Breast epithelium (tissue), 4 donors: ENCODE measurements at regions not wholly inside any gene's neighbourhood (a gene's known extent, or its start where the extent isn't known, plus 50 kb on each side); places are given as distances from the start of the nearest gene placed in this dataset.

Source experiments
- DNase-seq, 2 donors: peaks; one replicate each; pipeline ENCODE4 v3.0.0-alpha.2; 2019; ENCODE audit warnings: low spot score in 2 of 2
- H3K27ac ChIP-seq, 2 donors: fragments of 200-600 bp; sonication (generic) in 1 of 2; one replicate each; pipeline ENCODE4 v1.5.1; 2016 to 2019; ENCODE audit warnings: mild to moderate bottlenecking in 1 of 2
- H3K27me3 ChIP-seq, 2 donors: fragments of 200-600 bp; sonication (generic) in 1 of 2; one replicate each; pipeline versions ENCODE4 v1.5.1 to v1.6.0; 2017 to 2019; ENCODE audit warnings: control low read depth in 1 of 2, mild to moderate bottlenecking in 1 of 2
- H3K36me3 ChIP-seq: fragments of 200-600 bp; one replicate; pipeline ENCODE4 v1.5.1; 2019
- H3K4me1 ChIP-seq, 2 donors: fragments of 200-600 bp; sonication (generic); one replicate each; pipeline ENCODE4 v1.5.1; 2016 to 2019; ENCODE audit warnings: control low read depth in 1 of 2
- H3K4me3 ChIP-seq, 3 donors: fragments of 200-600 bp; sonication (generic); 1 replicate in 2 of 3; 2 replicates in 1 of 3; pipeline ENCODE4 v1.5.1; 2016 to 2019; ENCODE audit warnings: mild to moderate bottlenecking in 3 of 3, moderate library complexity in 2 of 3
- H3K9me3 ChIP-seq, 2 donors: fragments of 200-600 bp; sonication (generic) in 1 of 2; one replicate each; pipeline ENCODE4 v1.5.1; 2016 to 2019; ENCODE audit warnings: control low read depth in 1 of 2
- POLR2A ChIP-seq: fragments of 450-650 bp; IDR thresholded peaks from one replicate; pipeline ENCODE4 v1.6.1; 2016; ENCODE audit warnings: antibody characterized with exemption, mild to moderate bottlenecking, moderate library complexity
- POLR2AphosphoS5 ChIP-seq, 3 donors: sonication (generic); formaldehyde crosslinking; IDR thresholded peaks; one replicate each; pipeline ENCODE4 v1.6.1; 2017; ENCODE audit warnings: antibody characterized with exemption in 3 of 3
- intact Hi-C: fragments of 100-400 bp; cut with DNase I; formaldehyde crosslinking; loops from one replicate; pipeline ENCODE4 v1.15.1; 2023; ENCODE audit warnings: low total_unique reads
- TF ChIP-seq, protein P1 (sequence below), 3 donors: fragments of 450-650 bp; IDR thresholded peaks; one replicate each; pipeline ENCODE4 v1.5.1; 2016 to 2017; ENCODE audit warnings: antibody characterized with exemption in 3 of 3, mild to moderate bottlenecking in 3 of 3, moderate library complexity in 3 of 3

DNA sequence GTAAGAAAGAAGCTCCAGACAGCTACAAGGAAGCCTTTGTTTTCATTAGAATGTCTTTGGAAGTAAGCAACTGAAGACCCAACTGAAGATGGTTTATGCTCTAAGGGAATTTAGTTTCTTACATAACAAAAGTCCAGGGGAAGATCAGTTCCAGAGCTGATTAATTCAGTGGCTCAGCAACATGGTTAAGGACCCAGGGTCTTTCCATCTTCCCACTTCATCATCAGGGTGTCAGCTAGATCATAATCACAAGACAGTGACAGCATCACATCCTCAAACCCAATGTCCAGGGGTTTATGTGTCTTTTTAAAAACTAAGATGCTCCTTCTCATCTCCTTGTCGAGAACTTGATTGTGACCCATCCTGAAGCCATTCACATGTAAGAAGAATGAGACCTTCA is 119.7 kb upstream of the PRDM1 start:
- intact Hi-C loops: no loop called here
- TF ChIP-seq, protein P1, sequence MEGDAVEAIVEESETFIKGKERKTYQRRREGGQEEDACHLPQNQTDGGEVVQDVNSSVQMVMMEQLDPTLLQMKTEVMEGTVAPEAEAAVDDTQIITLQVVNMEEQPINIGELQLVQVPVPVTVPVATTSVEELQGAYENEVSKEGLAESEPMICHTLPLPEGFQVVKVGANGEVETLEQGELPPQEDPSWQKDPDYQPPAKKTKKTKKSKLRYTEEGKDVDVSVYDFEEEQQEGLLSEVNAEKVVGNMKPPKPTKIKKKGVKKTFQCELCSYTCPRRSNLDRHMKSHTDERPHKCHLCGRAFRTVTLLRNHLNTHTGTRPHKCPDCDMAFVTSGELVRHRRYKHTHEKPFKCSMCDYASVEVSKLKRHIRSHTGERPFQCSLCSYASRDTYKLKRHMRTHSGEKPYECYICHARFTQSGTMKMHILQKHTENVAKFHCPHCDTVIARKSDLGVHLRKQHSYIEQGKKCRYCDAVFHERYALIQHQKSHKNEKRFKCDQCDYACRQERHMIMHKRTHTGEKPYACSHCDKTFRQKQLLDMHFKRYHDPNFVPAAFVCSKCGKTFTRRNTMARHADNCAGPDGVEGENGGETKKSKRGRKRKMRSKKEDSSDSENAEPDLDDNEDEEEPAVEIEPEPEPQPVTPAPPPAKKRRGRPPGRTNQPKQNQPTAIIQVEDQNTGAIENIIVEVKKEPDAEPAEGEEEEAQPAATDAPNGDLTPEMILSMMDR (IDR thresholded peaks at IDR 0.05): no peak
- TF ChIP-seq POLR2A (no peak), POLR2AphosphoS5 (IDR thresholded peaks at IDR 0.05) (no peak)
- Histone ChIP-seq H3K9me3 (no peaks in the 10 kb centered on the region), H3K4me3 (no peak overlapping the region), H3K36me3 (no peaks in the 10 kb centered on the region), H3K4me1 (no peaks in the 10 kb centered on the region), H3K27me3 (no peaks in the 10 kb centered on the region), H3K27ac (no peak overlapping the region)
- no peak for DNase-seq

DNA sequence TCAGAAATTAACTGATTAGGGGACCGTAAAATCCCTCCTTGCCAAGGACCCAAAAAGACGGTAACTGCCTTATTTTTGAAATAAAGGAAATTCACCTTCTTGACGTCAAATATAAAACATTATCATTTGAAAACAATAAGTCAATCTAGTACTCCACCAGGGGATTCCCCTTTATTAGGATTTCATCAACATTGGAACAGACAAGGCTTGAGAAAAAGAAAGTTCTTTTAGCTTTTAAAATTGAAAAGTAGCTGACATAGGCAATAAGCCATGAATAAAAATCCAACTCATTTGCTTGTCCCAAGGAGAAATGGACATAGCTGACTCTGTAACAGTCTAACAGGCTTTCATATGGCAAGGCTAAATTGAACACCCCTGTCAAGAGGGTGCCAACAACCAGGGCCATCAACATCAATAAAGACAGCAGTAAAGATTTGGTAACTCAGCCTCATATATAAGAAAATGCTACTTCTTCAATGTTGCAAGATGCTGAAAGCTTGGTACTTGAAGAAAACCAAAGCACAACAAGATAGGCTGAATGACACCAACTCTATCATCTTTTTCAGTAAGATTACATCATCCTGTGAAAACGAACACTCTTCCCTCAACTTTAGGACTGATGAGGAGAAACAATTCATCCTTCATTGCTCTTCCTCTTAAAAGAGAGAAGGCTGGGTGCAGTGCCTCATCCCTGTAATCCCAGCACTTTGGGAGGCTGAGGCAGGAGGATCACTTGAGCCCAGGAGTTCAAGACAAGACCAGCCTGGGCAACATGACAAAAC is 121.0 kb upstream of the PRDM1 start:
- H3K27me3 ChIP-seq: no peaks in the 10 kb centered on the region
- no peak overlapping the region for H3K27ac ChIP-seq
- intact Hi-C loops: no loop called here
- H3K4me1 ChIP-seq: no peaks in the 10 kb centered on the region
- TF ChIP-seq, protein P1 (IDR thresholded peaks at IDR 0.05): no peak
- TF ChIP-seq POLR2A (no peak), POLR2AphosphoS5 (IDR thresholded peaks at IDR 0.05) (no peak)
- no peak for DNase-seq
- no peaks in the 10 kb centered on the region for H3K36me3 ChIP-seq
- no peak overlapping the region for H3K4me3 ChIP-seq
- H3K9me3 ChIP-seq: no peaks in the 10 kb centered on the region

DNA sequence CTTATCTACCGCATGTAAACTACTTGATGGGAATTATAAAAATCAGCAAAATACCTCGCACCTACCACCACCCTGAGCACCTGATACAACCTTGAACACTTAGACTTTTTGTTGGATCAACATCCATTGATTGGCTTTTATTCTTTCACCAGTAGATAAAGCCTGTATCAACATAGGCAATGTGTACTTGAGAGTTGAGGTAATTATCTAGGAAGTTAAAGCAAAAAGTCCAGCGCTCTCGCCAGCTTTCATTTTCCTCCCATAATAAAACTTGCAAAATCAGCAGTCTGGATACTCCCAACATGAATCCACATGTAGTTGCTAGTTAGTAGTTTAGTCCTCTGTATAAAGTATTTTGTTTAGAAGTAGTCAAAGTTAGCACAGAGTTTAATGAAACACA is 132.0 kb upstream of the PRDM1 start:
- Histone ChIP-seq H3K36me3 (no peaks in the 10 kb centered on the region), H3K4me3 (no peak overlapping the region), H3K27ac (no peak overlapping the region), H3K27me3 (no peaks in the 10 kb centered on the region), H3K4me1 (no peaks in the 10 kb centered on the region), H3K9me3 (no peaks in the 10 kb centered on the region)
- TF ChIP-seq, protein P1 (IDR thresholded peaks at IDR 0.05): no peak
- no peak for TF ChIP-seq POLR2A
- TF ChIP-seq POLR2AphosphoS5 (IDR thresholded peaks at IDR 0.05): no peak
- intact Hi-C loops: no loop called here
- DNase-seq: no peak

DNA sequence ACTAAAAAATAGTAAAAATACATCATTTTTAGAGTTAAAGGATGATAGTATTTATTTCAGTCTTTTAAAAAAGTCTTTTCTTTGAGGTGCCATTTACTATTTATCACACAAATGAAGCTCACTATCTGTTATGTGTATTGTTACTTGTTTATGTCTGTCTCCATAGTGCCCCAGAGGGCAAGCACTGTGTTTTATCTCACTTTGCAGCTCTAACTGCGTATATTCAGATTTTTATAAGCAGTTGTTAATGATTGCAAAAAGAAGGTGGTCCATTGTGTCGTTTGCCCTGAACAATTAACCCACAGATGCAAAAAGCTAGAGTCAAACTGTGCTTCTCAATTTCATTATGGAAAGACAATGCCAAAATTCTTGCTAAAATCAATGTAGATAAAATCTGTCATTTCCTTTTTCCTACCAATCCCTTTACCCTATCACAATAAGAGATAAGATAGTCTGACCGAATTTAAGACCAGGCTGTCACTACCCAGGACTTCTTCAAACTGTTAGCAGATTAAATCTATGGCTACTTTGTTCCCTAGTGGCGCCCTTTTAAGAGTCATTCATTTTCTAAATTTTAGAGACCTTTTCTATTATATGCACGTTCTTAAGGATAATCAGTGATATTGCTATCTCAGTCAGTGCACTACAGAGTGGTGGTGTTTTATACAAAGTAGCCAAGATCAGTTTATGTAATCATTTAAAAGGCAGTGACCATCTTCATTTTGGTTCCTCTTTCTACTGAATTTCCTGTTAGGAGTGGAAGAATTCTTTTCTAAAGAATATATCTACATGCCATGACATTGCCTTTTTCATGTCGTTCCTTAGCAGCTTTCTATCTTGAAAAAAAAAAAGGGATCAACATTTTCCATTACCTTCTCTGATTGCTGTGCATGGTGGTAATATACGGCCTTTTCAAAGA is 133.1 kb upstream of the PRDM1 start:
- DNase-seq: no peak
- no peaks in the 10 kb centered on the region for H3K9me3 ChIP-seq
- no peak overlapping the region for H3K27ac ChIP-seq
- no peaks in the 10 kb centered on the region for H3K36me3 ChIP-seq
- H3K4me3 ChIP-seq: no peak overlapping the region
- intact Hi-C loops: no loop called here
- no peaks in the 10 kb centered on the region for H3K4me1 ChIP-seq
- TF ChIP-seq POLR2A: no peak
- TF ChIP-seq, protein P1 (IDR thresholded peaks at IDR 0.05): no peak
- no peak for TF ChIP-seq POLR2AphosphoS5 (IDR thresholded peaks at IDR 0.05)
- no peaks in the 10 kb centered on the region for H3K27me3 ChIP-seq

DNA sequence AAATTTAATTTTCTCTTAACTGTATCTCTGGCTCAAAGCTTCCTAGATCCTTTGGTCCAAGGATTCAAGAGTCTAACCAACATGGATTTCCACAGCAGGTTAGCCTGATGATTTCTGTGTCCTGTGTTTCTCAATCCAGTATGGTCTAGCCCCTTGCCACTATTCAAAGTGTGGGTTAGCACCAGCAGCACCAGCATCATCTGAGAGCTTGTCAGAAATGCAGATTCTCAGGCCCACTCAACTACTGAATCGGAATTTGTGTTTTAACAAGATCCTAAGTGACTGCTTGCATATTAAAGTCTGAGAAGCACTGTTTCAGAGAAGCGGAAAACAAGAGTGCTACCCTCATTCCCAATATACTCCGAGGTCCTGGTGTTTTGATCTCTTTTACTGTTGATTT is 133.8 kb upstream of the PRDM1 start:
- H3K27ac ChIP-seq: no peak overlapping the region
- DNase-seq: no peak
- H3K4me1 ChIP-seq: no peaks in the 10 kb centered on the region
- intact Hi-C loops: no loop called here
- H3K36me3 ChIP-seq: no peaks in the 10 kb centered on the region
- no peak for TF ChIP-seq POLR2AphosphoS5 (IDR thresholded peaks at IDR 0.05)
- no peaks in the 10 kb centered on the region for H3K27me3 ChIP-seq
- no peak overlapping the region for H3K4me3 ChIP-seq
- no peaks in the 10 kb centered on the region for H3K9me3 ChIP-seq
